CD14-positive monocyte (primary cell): ENCODE measurements at regions not wholly inside any gene's neighbourhood (a gene's known extent, or its start where the extent isn't known, plus 50 kb on each side); places are given as distances from the start of the nearest gene placed in this dataset.
"Not testable (repeated sequence)": the region's sequence is repeated elsewhere in the genome, so short reads cannot be mapped to it uniquely, and the experiment has no call there.

Experiments used
- DNase-seq, 3 donors: peaks; one replicate each; pipeline ENCODE4 v3.0.0-alpha.2; 2011 to 2022
- H2AFZ ChIP-seq: 2 replicates; pipeline ENCODE4 v1.6.0; 2012; ENCODE audit warnings: mild to moderate bottlenecking, low read depth, low read length, inconsistent platforms; ENCODE audit not compliant: insufficient read depth, poor library complexity, severe bottlenecking
- H3K27ac ChIP-seq, 2 donors: 1 replicate in 1 of 2; 2 replicates in 1 of 2; pipeline ENCODE4 v1.5.1; 2012 to 2013; ENCODE audit warnings: low read length in 2 of 2, control low read depth in 1 of 2, inconsistent platforms in 1 of 2, low read depth in 1 of 2, mild to moderate bottlenecking in 1 of 2
- H3K27me3 ChIP-seq, 2 donors: one replicate each; pipeline versions ENCODE4 v1.6.0 to v1.6.1; 2011 to 2013; ENCODE audit warnings: low read length in 2 of 2; ENCODE audit not compliant: control insufficient read depth in 2 of 2, insufficient read depth in 2 of 2
- H3K36me3 ChIP-seq, 2 donors: replicated peaks in 1 of 2; 1 replicate in 1 of 2; 2 replicates in 1 of 2; pipeline versions ENCODE4 v1.5.1 to v1.6.1; 2012 to 2013; ENCODE audit warnings: low read length in 2 of 2, control low read depth in 1 of 2, inconsistent platforms in 1 of 2, mild to moderate bottlenecking in 1 of 2; ENCODE audit not compliant: insufficient read depth in 2 of 2, control insufficient read depth in 1 of 2
- H3K4me1 ChIP-seq, 2 donors: 1 replicate in 1 of 2; 2 replicates in 1 of 2; pipeline versions ENCODE4 v1.5.1 to v1.6.1; 2012 to 2013; ENCODE audit warnings: low read length in 2 of 2, control low read depth in 1 of 2, inconsistent platforms in 1 of 2, mild to moderate bottlenecking in 1 of 2, moderate library complexity in 1 of 2; ENCODE audit not compliant: insufficient read depth in 2 of 2, control insufficient read depth in 1 of 2
- H3K4me2 ChIP-seq: replicated peaks from 2 replicates; pipeline ENCODE3; 2012; ENCODE audit warnings: low read length, moderate library complexity, mild to moderate bottlenecking; ENCODE audit not compliant: poor library complexity, severe bottlenecking; ENCODE audit errors: extremely low read depth
- H3K4me3 ChIP-seq, 3 experiments: fragments of 200-600 bp in 1 of 3; sonication (generic) in 1 of 3; replicated peaks in 1 of 3; 1 replicate in 2 of 3; 2 replicates in 1 of 3; pipeline ENCODE4 v1.5.1; 2011 to 2013; ENCODE audit warnings: low read length in 3 of 3, mild to moderate bottlenecking in 3 of 3, control low read depth in 2 of 3, low read depth in 2 of 3, inconsistent platforms in 1 of 3, moderate library complexity in 1 of 3
- H3K79me2 ChIP-seq: 2 replicates; pipeline ENCODE4 v1.6.0; 2012; ENCODE audit warnings: mild to moderate bottlenecking, control low read depth, inconsistent platforms, low read length, moderate library complexity; ENCODE audit not compliant: insufficient read depth
- H3K9ac ChIP-seq: 2 replicates; pipeline ENCODE4 v1.6.0; 2017; ENCODE audit warnings: low read length, mild to moderate bottlenecking; ENCODE audit not compliant: insufficient read depth, poor library complexity, severe bottlenecking
- H3K9me3 ChIP-seq, 2 donors: replicated peaks in 1 of 2; 1 replicate in 1 of 2; 2 replicates in 1 of 2; pipeline versions ENCODE4 v1.5.1 to v1.6.1; 2012 to 2013; ENCODE audit warnings: low read length in 2 of 2, control low read depth in 1 of 2; ENCODE audit not compliant: control insufficient read depth in 1 of 2, insufficient read depth in 1 of 2
- H4K20me1 ChIP-seq: 2 replicates; pipeline ENCODE4 v1.6.0; 2012; ENCODE audit warnings: mild to moderate bottlenecking, low read length, control low read depth, moderate library complexity; ENCODE audit not compliant: insufficient read depth
- H3K27ac Mint-ChIP-seq, 7 donors: one replicate each; pipeline ENCODE4 v1.8.0; 2020; ENCODE audit warnings: mild to moderate bottlenecking in 7 of 7, mixed read lengths in 7 of 7, moderate library complexity in 6 of 7, inconsistent platforms in 2 of 7
- H3K27me3 Mint-ChIP-seq, 3 donors: one replicate each; pipeline ENCODE4 v1.8.0; 2021 to 2022; ENCODE audit warnings: low read depth in 3 of 3, mild to moderate bottlenecking in 3 of 3, mixed read lengths in 3 of 3, moderate library complexity in 3 of 3, inconsistent platforms in 1 of 3
- H3K36me3 Mint-ChIP-seq, 2 donors: one replicate each; pipeline ENCODE4 v1.8.0; 2020; ENCODE audit warnings: mixed read lengths in 2 of 2, inconsistent platforms in 1 of 2, mild to moderate bottlenecking in 1 of 2
- H3K4me1 Mint-ChIP-seq: one replicate; pipeline ENCODE4 v1.8.0; 2020; ENCODE audit warnings: mild to moderate bottlenecking, mixed read lengths
- H3K4me3 Mint-ChIP-seq, 2 donors: one replicate each; pipeline ENCODE4 v1.8.0; 2020; ENCODE audit warnings: mild to moderate bottlenecking in 2 of 2, mixed read lengths in 2 of 2, moderate library complexity in 1 of 2
- H3K9me3 Mint-ChIP-seq, 7 donors: one replicate each; pipeline ENCODE4 v1.8.0; 2020 to 2022; ENCODE audit warnings: mixed read lengths in 7 of 7, mild to moderate bottlenecking in 6 of 7, moderate library complexity in 6 of 7, inconsistent platforms in 2 of 7
- WGBS: methylation state at CpG from one replicate; pipeline ENCODE4 v1.1.5; 2013; ENCODE audit warnings: missing lambda C conversion rate; ENCODE audit not compliant: insufficient coverage; 5-methylcytosine and 5-hydroxymethylcytosine counted together
- intact Hi-C, 2 donors: fragments of 100-400 bp; cut with micrococcal nuclease; formaldehyde crosslinking; loops; one replicate each; pipeline versions ENCODE4 v1.15.0 to v1.15.1; 2023
- TF ChIP-seq, protein P1 (sequence below): fragments of 200-600 bp; IDR thresholded peaks from one replicate; pipeline ENCODE4 v1.8.0; 2022; ENCODE audit warnings: antibody characterized with exemption, mild to moderate bottlenecking

DNA sequence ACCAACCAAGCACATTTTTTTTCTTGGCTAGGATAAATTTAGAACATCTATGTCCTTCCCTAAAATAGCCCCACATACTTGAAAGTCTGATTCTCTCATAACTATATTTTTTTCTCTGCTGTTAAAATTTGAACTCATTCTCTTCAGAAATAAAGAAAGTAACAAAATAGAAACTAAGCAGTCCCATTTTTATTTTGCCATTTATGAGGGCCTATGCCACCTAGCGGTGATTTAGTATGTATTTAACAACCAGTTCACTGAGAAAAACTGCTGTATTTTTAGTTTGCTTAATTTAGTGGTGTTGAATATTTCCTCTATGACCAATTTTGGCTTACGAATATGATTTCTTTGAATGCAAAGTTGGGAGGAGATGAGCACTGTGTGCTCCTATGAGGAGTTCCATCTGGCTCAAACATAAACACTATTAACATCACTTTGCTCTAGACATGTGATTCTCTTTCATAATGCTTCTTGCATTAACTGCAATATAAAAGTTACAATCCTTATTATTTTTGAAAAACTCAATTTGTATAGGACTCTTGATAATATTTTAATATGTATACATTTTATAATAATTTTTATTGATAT is 116.6 kb downstream of the SYT15B start:
- H3K79me2 ChIP-seq, H3K4me2 ChIP-seq, H3K27me3 Mint-ChIP-seq, H3K27ac ChIP-seq, H3K4me1 ChIP-seq, H3K4me3 ChIP-seq, H3K4me3 Mint-ChIP-seq, H3K27me3 ChIP-seq, H3K9me3 ChIP-seq, H2AFZ ChIP-seq, H3K27ac Mint-ChIP-seq, H4K20me1 ChIP-seq, intact Hi-C loops, H3K36me3 Mint-ChIP-seq, H3K9me3 Mint-ChIP-seq, H3K4me1 Mint-ChIP-seq, H3K9ac ChIP-seq, H3K36me3 ChIP-seq: not testable (repeated sequence)
- peak in 1 of 3 donors; percentile 24 for DNase-seq
- TF ChIP-seq, protein P1, sequence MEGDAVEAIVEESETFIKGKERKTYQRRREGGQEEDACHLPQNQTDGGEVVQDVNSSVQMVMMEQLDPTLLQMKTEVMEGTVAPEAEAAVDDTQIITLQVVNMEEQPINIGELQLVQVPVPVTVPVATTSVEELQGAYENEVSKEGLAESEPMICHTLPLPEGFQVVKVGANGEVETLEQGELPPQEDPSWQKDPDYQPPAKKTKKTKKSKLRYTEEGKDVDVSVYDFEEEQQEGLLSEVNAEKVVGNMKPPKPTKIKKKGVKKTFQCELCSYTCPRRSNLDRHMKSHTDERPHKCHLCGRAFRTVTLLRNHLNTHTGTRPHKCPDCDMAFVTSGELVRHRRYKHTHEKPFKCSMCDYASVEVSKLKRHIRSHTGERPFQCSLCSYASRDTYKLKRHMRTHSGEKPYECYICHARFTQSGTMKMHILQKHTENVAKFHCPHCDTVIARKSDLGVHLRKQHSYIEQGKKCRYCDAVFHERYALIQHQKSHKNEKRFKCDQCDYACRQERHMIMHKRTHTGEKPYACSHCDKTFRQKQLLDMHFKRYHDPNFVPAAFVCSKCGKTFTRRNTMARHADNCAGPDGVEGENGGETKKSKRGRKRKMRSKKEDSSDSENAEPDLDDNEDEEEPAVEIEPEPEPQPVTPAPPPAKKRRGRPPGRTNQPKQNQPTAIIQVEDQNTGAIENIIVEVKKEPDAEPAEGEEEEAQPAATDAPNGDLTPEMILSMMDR = peak; percentile 72
- no CpG with 5 or more reads among the region's 2 CpGs for WGBS

DNA sequence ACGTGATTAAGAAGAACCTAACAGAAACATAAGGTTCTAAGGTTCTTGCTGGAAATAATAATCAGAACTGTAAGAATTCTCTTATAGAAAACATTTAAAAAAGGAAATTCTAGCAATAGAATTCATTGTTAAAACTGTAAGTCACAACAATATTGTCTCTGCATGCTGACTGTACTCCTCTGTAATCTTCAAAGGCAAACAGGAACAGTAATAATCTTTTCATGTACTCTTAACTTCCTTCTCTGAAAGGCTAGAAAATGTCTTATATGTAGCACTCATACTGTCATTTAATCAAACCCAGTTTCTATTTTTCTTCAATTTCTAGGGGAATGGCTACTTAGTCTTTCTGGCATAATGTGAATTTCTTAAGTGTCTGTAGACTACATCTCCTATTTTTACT is 103.5 kb upstream of the AGAP9 start:
- H3K27me3 ChIP-seq, H3K4me1 Mint-ChIP-seq, H3K9ac ChIP-seq, H3K27ac ChIP-seq, H3K27ac Mint-ChIP-seq, H3K4me1 ChIP-seq, H3K4me3 Mint-ChIP-seq, H2AFZ ChIP-seq, H3K9me3 ChIP-seq, H3K79me2 ChIP-seq, H3K9me3 Mint-ChIP-seq, DNase-seq, intact Hi-C loops, H3K4me3 ChIP-seq, H3K36me3 ChIP-seq, H3K4me2 ChIP-seq, H3K36me3 Mint-ChIP-seq, H3K27me3 Mint-ChIP-seq, H4K20me1 ChIP-seq: not testable (repeated sequence)
- no CpG with 5 or more reads among the region's 1 CpG for WGBS

DNA sequence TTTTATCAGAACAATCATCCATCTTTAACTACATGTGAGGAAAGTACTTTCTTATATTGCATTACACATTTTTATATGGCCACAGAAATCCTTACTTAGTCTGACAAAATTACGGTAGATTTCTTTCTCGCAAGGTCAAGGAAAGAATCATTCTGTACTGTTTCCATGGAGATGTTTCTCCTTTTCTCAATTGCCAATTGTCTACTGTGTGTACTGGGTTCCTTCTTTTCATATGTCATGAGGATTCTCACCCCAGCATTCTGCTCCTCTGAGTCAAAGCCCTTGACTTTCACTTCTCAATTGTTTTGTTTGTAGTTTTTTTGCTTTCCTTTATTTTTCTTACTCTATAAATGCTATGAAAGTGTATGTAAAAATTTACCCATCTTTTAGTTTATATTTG is 99.3 kb upstream of the AGAP9 start:
- H3K27me3 ChIP-seq, H2AFZ ChIP-seq, H3K9me3 ChIP-seq, H3K27ac ChIP-seq, H3K27me3 Mint-ChIP-seq, H3K4me1 ChIP-seq, H3K4me1 Mint-ChIP-seq, intact Hi-C loops, H4K20me1 ChIP-seq, H3K4me3 ChIP-seq, H3K36me3 Mint-ChIP-seq, H3K4me2 ChIP-seq, H3K36me3 ChIP-seq, H3K9ac ChIP-seq, H3K79me2 ChIP-seq, H3K4me3 Mint-ChIP-seq, H3K9me3 Mint-ChIP-seq, H3K27ac Mint-ChIP-seq: not testable (repeated sequence)
- DNase-seq = peak in 2 of 3 donors; percentile 8 to 15
- no CpG with 5 or more reads among the region's 2 CpGs for WGBS

DNA sequence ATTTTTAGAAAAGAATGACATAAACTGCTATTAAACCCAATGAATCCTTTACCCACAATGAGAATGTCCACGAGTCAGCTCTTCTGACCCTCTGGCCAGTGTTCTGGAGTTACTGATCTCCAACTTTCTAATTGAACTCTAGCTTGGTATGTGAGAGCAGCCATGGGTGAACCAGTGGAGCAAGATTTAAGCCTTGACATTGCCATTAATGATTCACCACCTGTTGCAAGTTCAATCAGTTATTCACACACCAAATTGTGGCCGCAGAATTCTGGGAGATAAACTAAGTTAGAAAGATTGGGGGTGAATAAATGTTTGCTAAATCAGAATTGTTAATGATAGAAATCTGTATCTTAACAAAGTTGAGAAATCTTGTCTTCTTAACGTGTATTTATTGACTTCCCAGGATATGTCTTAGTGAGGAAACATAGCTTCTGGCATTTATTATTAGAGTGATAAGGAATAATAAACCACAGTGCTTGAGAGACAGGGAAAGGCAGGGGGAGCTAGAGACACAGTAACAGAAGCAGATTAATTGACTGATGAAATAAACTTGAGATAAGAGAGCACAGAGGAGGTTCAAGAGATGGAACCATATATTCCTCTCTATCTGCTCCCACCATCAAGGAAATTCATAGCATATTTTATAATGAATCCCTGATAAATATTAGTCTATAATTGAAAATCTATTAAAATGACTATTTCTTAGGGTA is 96.0 kb upstream of the AGAP9 start:
- H3K9me3 Mint-ChIP-seq, H3K27me3 ChIP-seq, intact Hi-C loops, H3K27ac ChIP-seq, H3K4me1 ChIP-seq, H3K4me3 ChIP-seq, H3K36me3 ChIP-seq, H3K27ac Mint-ChIP-seq, H2AFZ ChIP-seq, DNase-seq, H3K9ac ChIP-seq, H3K36me3 Mint-ChIP-seq, H3K79me2 ChIP-seq, H3K27me3 Mint-ChIP-seq, H3K4me2 ChIP-seq, H3K4me1 Mint-ChIP-seq, H3K9me3 ChIP-seq, H4K20me1 ChIP-seq, H3K4me3 Mint-ChIP-seq: not testable (repeated sequence)
- no CpG with 5 or more reads among the region's 3 CpGs for WGBS
